ENCODE measurements at regions not wholly inside any gene's neighbourhood (a gene's known extent, or its start where the extent isn't known, plus 50 kb on each side); places are given as distances from the start of the nearest gene placed in this dataset.

- no peak overlapping the region for H3K4me3 ChIP-seq (ENCODE audit: low read depth, low read length)
- no peak for TF ChIP-seq CTCF (IDR thresholded peaks at IDR 0.05; ENCODE audit: insufficient read depth, low read length, poor library complexity, severe bottlenecking)
- no peaks in the 10 kb centered on the region for H3K27me3 ChIP-seq (ENCODE audit: control insufficient read depth, insufficient read depth, low read length)
- no peak for DNase-seq (ENCODE audit: low read depth)
- no peaks in the 10 kb centered on the region for H3K36me3 ChIP-seq (ENCODE audit: control insufficient read depth, insufficient read depth, low read length)
These were observed 514.5 kb upstream of the DPPA4 start for GRCh38 chr3:109851854-109852253.

GRCh38 chr3:109852283-109852682 is 514.9 kb upstream of the DPPA4 start:
- no peak overlapping the region for H3K4me3 ChIP-seq (ENCODE audit: low read depth, low read length)
- no peaks in the 10 kb centered on the region for H3K36me3 ChIP-seq (ENCODE audit: control insufficient read depth, insufficient read depth, low read length)
- H3K27me3 ChIP-seq (ENCODE audit: control insufficient read depth, insufficient read depth, low read length) = no peaks in the 10 kb centered on the region
- no peak for DNase-seq (ENCODE audit: low read depth)
- TF ChIP-seq CTCF (IDR thresholded peaks at IDR 0.05; ENCODE audit: insufficient read depth, low read length, poor library complexity, severe bottlenecking) = no peak

GRCh38 chr3:109853077-109853731 is 515.9 kb upstream of the DPPA4 start:
- no peak for DNase-seq (ENCODE audit: low read depth)
- TF ChIP-seq CTCF (IDR thresholded peaks at IDR 0.05; ENCODE audit: insufficient read depth, low read length, poor library complexity, severe bottlenecking) = no peak

GRCh38 chr3:109863701-109864100 is 526.4 kb upstream of the DPPA4 start:
- Histone ChIP-seq H3K4me3 (ENCODE audit: low read depth, low read length) (no peak overlapping the region), H3K36me3 (ENCODE audit: control insufficient read depth, insufficient read depth, low read length) (no peaks in the 10 kb centered on the region), H3K27me3 (ENCODE audit: control insufficient read depth, insufficient read depth, low read length) (no peaks in the 10 kb centered on the region)
- TF ChIP-seq CTCF (IDR thresholded peaks at IDR 0.05; ENCODE audit: insufficient read depth, low read length, poor library complexity, severe bottlenecking) = no peak
- DNase-seq (ENCODE audit: low read depth) = no peak

More at GRCh38 chr3:109853077-109853731, 515.9 kb upstream of the DPPA4 start:
- Histone ChIP-seq H3K4me3 (ENCODE audit: low read depth, low read length) (no peak overlapping the region), H3K36me3 (ENCODE audit: control insufficient read depth, insufficient read depth, low read length) (no peaks in the 10 kb centered on the region), H3K27me3 (ENCODE audit: control insufficient read depth, insufficient read depth, low read length) (no peaks in the 10 kb centered on the region)

- Histone ChIP-seq H3K27me3 (ENCODE audit: control insufficient read depth, insufficient read depth, low read length) (no peaks in the 10 kb centered on the region), H3K36me3 (ENCODE audit: control insufficient read depth, insufficient read depth, low read length) (no peaks in the 10 kb centered on the region), H3K4me3 (ENCODE audit: low read depth, low read length) (no peak overlapping the region)
- no peak for DNase-seq (ENCODE audit: low read depth)
- TF ChIP-seq CTCF (IDR thresholded peaks at IDR 0.05; ENCODE audit: insufficient read depth, low read length, poor library complexity, severe bottlenecking) = no peak
These were observed 527.1 kb upstream of the DPPA4 start for GRCh38 chr3:109864452-109864851.

GRCh38 chr3:109869586-109869985 is 532.2 kb upstream of the DPPA4 start:
- no peak overlapping the region for H3K4me3 ChIP-seq (ENCODE audit: low read depth, low read length)
- H3K27me3 ChIP-seq (ENCODE audit: control insufficient read depth, insufficient read depth, low read length) = no peaks in the 10 kb centered on the region
- H3K36me3 ChIP-seq (ENCODE audit: control insufficient read depth, insufficient read depth, low read length) = no peaks in the 10 kb centered on the region
- DNase-seq (ENCODE audit: low read depth) = no peak
- no peak for TF ChIP-seq CTCF (IDR thresholded peaks at IDR 0.05; ENCODE audit: insufficient read depth, low read length, poor library complexity, severe bottlenecking)

All from kidney epithelial cell (primary cell).